Hepatocyte (in vitro differentiated cells): ENCODE measurements at regions not wholly inside any gene's neighbourhood (a gene's known extent, or its start where the extent isn't known, plus 50 kb on each side); places are given as distances from the start of the nearest gene placed in this dataset.

Experiments used
- DNase-seq: peaks from one replicate; pipeline ENCODE4 v3.0.0-alpha.2; 2016; ENCODE audit warnings: low spot score
- H2AFZ ChIP-seq: fragments of 200-600 bp; sonication (generic); 2 replicates; pipeline ENCODE4 v1.6.0; 2016; ENCODE audit warnings: antibody characterized with exemption, mild to moderate bottlenecking
- H3K27ac ChIP-seq: fragments of 200-600 bp; sonication (generic); 2 replicates; pipeline ENCODE4 v1.5.1; 2016; ENCODE audit warnings: mild to moderate bottlenecking
- H3K27me3 ChIP-seq: fragments of 200-600 bp; sonication (generic); 2 replicates; pipeline ENCODE4 v1.6.1; 2016
- H3K36me3 ChIP-seq: fragments of 200-600 bp; sonication (generic); replicated peaks from 2 replicates; pipeline ENCODE4 v1.5.1; 2016; ENCODE audit warnings: low read depth; ENCODE audit not compliant: insufficient read depth
- H3K4me1 ChIP-seq: fragments of 200-600 bp; sonication (generic); 2 replicates; pipeline ENCODE4 v1.5.1; 2016; ENCODE audit warnings: mild to moderate bottlenecking, moderate library complexity; ENCODE audit not compliant: insufficient read depth
- H3K4me2 ChIP-seq: fragments of 200-600 bp; sonication (generic); 2 replicates; pipeline ENCODE4 v1.6.0; 2016
- H3K4me3 ChIP-seq: fragments of 200-600 bp; sonication (generic); 2 replicates; pipeline ENCODE4 v1.5.1; 2016; ENCODE audit warnings: mild to moderate bottlenecking
- H3K79me2 ChIP-seq: fragments of 200-600 bp; sonication (generic); 2 replicates; pipeline ENCODE4 v1.6.0; 2017; ENCODE audit warnings: mild to moderate bottlenecking
- H3K9me2 ChIP-seq: fragments of 200-600 bp; sonication (generic); replicated peaks from 2 replicates; pipeline ENCODE4 v1.6.0; 2017; ENCODE audit warnings: mild to moderate bottlenecking; ENCODE audit not compliant: insufficient read depth
- H3K9me3 ChIP-seq: fragments of 200-600 bp; sonication (generic); 2 replicates; pipeline ENCODE4 v1.5.1; 2016; ENCODE audit warnings: low read depth, mild to moderate bottlenecking
- H4K20me1 ChIP-seq: fragments of 200-600 bp; sonication (generic); 2 replicates; pipeline ENCODE4 v1.6.0; 2016; ENCODE audit warnings: mild to moderate bottlenecking; ENCODE audit not compliant: insufficient read depth, poor library complexity, severe bottlenecking
- CTCF ChIP-seq: fragments of 200-600 bp; sonication (generic); IDR thresholded peaks from 2 replicates; pipeline ENCODE4 v1.5.1; 2016; ENCODE audit warnings: antibody characterized with exemption, mild to moderate bottlenecking; ENCODE audit not compliant: poor library complexity
- EZH2 ChIP-seq: fragments of 200-600 bp; sonication (generic); IDR thresholded peaks from 2 replicates; pipeline ENCODE4 v1.6.1; 2016; ENCODE audit warnings: antibody characterized with exemption, mild to moderate bottlenecking, borderline replicate concordance
- EZH2phosphoT487 ChIP-seq: fragments of 200-600 bp; sonication (generic); IDR thresholded peaks from one replicate; pipeline ENCODE4 v1.6.1; 2018; ENCODE audit warnings: antibody characterized with exemption, mild to moderate bottlenecking, low read depth, moderate library complexity; ENCODE audit not compliant: unreplicated experiment, severe bottlenecking
- WGBS: methylation state at CpG from one replicate; pipeline ENCODE4 v1.1.6; 2016; ENCODE audit warnings: low lambda C conversion rate; ENCODE audit errors: missing lambda C conversion rate; 5-methylcytosine and 5-hydroxymethylcytosine counted together

- no peak overlapping the region for H3K4me3 ChIP-seq
- H3K9me2 ChIP-seq: no peaks in the 10 kb centered on the region
- no peaks in the 10 kb centered on the region for H4K20me1 ChIP-seq
- no peak overlapping the region for H3K27ac ChIP-seq
- H3K4me1 ChIP-seq: no peaks in the 10 kb centered on the region
- whole genome bisulfite sequencing: 85% methylated on average over 1 of the region's 1 CpG
- no peaks in the 10 kb centered on the region for H3K9me3 ChIP-seq
- H3K79me2 ChIP-seq: no peaks in the 10 kb centered on the region
- no peak overlapping the region for H2AFZ ChIP-seq
- no peaks in the 10 kb centered on the region for H3K36me3 ChIP-seq
- H3K4me2 ChIP-seq: no peak overlapping the region
- DNase-seq: no peak
- no peaks in the 10 kb centered on the region for H3K27me3 ChIP-seq
- TF ChIP-seq CTCF: no peak
- no peak for TF ChIP-seq EZH2
- TF ChIP-seq EZH2phosphoT487: no peak
Measured at GRCh38 chr10:123318516-123318915, 164.3 kb downstream of the BUB3 start.

GRCh38 chr10:123320091-123320490 is 165.9 kb downstream of the BUB3 start:
- no peaks in the 10 kb centered on the region for H4K20me1 ChIP-seq
- no peak overlapping the region for H3K27ac ChIP-seq
- no peaks in the 10 kb centered on the region for H3K9me3 ChIP-seq
- H2AFZ ChIP-seq: no peak overlapping the region
- no peaks in the 10 kb centered on the region for H3K9me2 ChIP-seq
- no peaks in the 10 kb centered on the region for H3K27me3 ChIP-seq
- WGBS: 77% methylated on average over 3 of the region's 3 CpGs
- H3K79me2 ChIP-seq: no peaks in the 10 kb centered on the region
- H3K36me3 ChIP-seq: no peaks in the 10 kb centered on the region
- TF ChIP-seq EZH2phosphoT487: no peak
- TF ChIP-seq CTCF: no peak
- no peak for TF ChIP-seq EZH2
- no peak for DNase-seq
- no peak overlapping the region for H3K4me3 ChIP-seq
- H3K4me1 ChIP-seq: no peaks in the 10 kb centered on the region
- no peak overlapping the region for H3K4me2 ChIP-seq

GRCh38 chr10:123323884-123324283 is 169.7 kb downstream of the BUB3 start:
- Histone ChIP-seq H3K79me2 (no peaks in the 10 kb centered on the region), H3K36me3 (no peaks in the 10 kb centered on the region), H2AFZ (no peak overlapping the region), H4K20me1 (no peaks in the 10 kb centered on the region), H3K4me1 (no peaks in the 10 kb centered on the region), H3K27me3 (no peaks in the 10 kb centered on the region), H3K9me3 (no peaks in the 10 kb centered on the region), H3K27ac (no peak overlapping the region), H3K4me3 (no peak overlapping the region), H3K4me2 (no peak overlapping the region), H3K9me2 (no peaks in the 10 kb centered on the region)
- no peak for DNase-seq
- TF ChIP-seq CTCF: no peak
- TF ChIP-seq EZH2phosphoT487: no peak
- no peak for TF ChIP-seq EZH2
- 92% methylated on average over 3 of the region's 3 CpGs for WGBS

- no peaks in the 10 kb centered on the region for H3K9me3 ChIP-seq
- TF ChIP-seq EZH2phosphoT487 (no peak), CTCF (no peak), EZH2 (no peak)
- no peaks in the 10 kb centered on the region for H3K4me1 ChIP-seq
- no peaks in the 10 kb centered on the region for H4K20me1 ChIP-seq
- H3K79me2 ChIP-seq: no peaks in the 10 kb centered on the region
- H3K4me2 ChIP-seq: no peak overlapping the region
- WGBS: 80% methylated on average over 2 of the region's 2 CpGs
- H3K9me2 ChIP-seq: no peaks in the 10 kb centered on the region
- no peak overlapping the region for H3K27ac ChIP-seq
- H2AFZ ChIP-seq: no peak overlapping the region
- DNase-seq: no peak
- no peaks in the 10 kb centered on the region for H3K36me3 ChIP-seq
- no peaks in the 10 kb centered on the region for H3K27me3 ChIP-seq
- no peak overlapping the region for H3K4me3 ChIP-seq
Measured at GRCh38 chr10:123325663-123326190, 171.5 kb downstream of the BUB3 start.
